Muscle of back (tissue), 3 donors: ENCODE measurements at regions not wholly inside any gene's neighbourhood (a gene's known extent, or its start where the extent isn't known, plus 50 kb on each side); places are given as distances from the start of the nearest gene placed in this dataset.
"Not testable (repeated sequence)": the region's sequence is repeated elsewhere in the genome, so short reads cannot be mapped to it uniquely, and the experiment has no call there.

Experiments used
- DNase-seq, 3 donors: peaks; one replicate each; pipeline versions ENCODE4 v3.0.0 to v3.0.0-alpha.2; 2013

GRCh38 chr9:87199278-87199677 lies 252.0 kb upstream of the GAS1 start:
- DNase-seq, result peak in 1 of 3 donors; percentile 54

- DNase-seq, result no peak
Measured at GRCh38 chr9:87199782-87200181, 252.5 kb upstream of the GAS1 start.

GRCh38 chr9:87201351-87201751 lies 254.0 kb upstream of the GAS1 start:
- DNase-seq, result peak; percentile 75 to 90 (median 83)

- peak in 1 of 3 donors; percentile 81 for DNase-seq
Measured at GRCh38 chr9:87206064-87206661, 258.9 kb upstream of the GAS1 start.

GRCh38 chr9:87210658-87211057 lies 263.4 kb upstream of the GAS1 start:
- DNase-seq, result not testable (repeated sequence)

GRCh38 chr9:87211669-87212068 lies 264.4 kb upstream of the GAS1 start:
- no peak for DNase-seq

GRCh38 chr9:87212605-87213021 lies 265.3 kb upstream of the GAS1 start:
- DNase-seq, result peak in 1 of 3 donors; percentile 57

GRCh38 chr9:87213948-87214347 lies 266.6 kb upstream of the GAS1 start:
- peak in 1 of 3 donors; percentile 51 for DNase-seq

GRCh38 chr9:87214991-87215390 lies 267.7 kb upstream of the GAS1 start:
- no peak for DNase-seq

GRCh38 chr9:87216036-87216435 lies 268.7 kb upstream of the GAS1 start:
- DNase-seq, result no peak

- DNase-seq, result no peak
Measured at GRCh38 chr9:87216897-87217455, 269.7 kb upstream of the GAS1 start.

GRCh38 chr9:87223392-87224246 lies 274.0 kb upstream of the DAPK1 start:
- peak in 1 of 3 donors; percentile 50 for DNase-seq

- no peak for DNase-seq
Measured at GRCh38 chr9:87226896-87227295, 270.8 kb upstream of the DAPK1 start.

- DNase-seq, result no peak
Measured at GRCh38 chr9:87227456-87227855, 270.2 kb upstream of the DAPK1 start.

GRCh38 chr9:87229108-87229507 lies 268.6 kb upstream of the DAPK1 start:
- DNase-seq, result no peak

GRCh38 chr9:87233431-87233830 lies 264.2 kb upstream of the DAPK1 start:
- DNase-seq, result no peak

GRCh38 chr9:87233899-87234455 lies 263.7 kb upstream of the DAPK1 start:
- peak; percentile 79 to 95 (median 83) for DNase-seq

GRCh38 chr9:87234854-87235253 lies 262.8 kb upstream of the DAPK1 start:
- peak in 1 of 3 donors; percentile 32 for DNase-seq

GRCh38 chr9:87236546-87236945 lies 261.1 kb upstream of the DAPK1 start:
- DNase-seq, result no peak

GRCh38 chr9:87237336-87237735 lies 260.3 kb upstream of the DAPK1 start:
- DNase-seq, result peak; percentile 56 to 83 (median 68)

- peak in 2 of 3 donors; percentile 44 to 67 for DNase-seq
Measured at GRCh38 chr9:87238545-87238944, 259.1 kb upstream of the DAPK1 start.

- no peak for DNase-seq
Measured at GRCh38 chr9:87239312-87239711, 258.4 kb upstream of the DAPK1 start.

GRCh38 chr9:87243602-87244001 lies 254.1 kb upstream of the DAPK1 start:
- no peak for DNase-seq
